SK-N-SH treated with all-trans-retinoic acid at 6 μM for 48 hours (cell line): ENCODE measurements at regions not wholly inside any gene's neighbourhood (a gene's known extent, or its start where the extent isn't known, plus 50 kb on each side); places are given as distances from the start of the nearest gene placed in this dataset.

ENCODE experiments used
- ATAC-seq: fragments of 200-7000 bp; cut with Tn5 transposase; 3 replicates; pipeline ENCODE4 v1.9.1; 2020; ENCODE audit warnings: mild to moderate bottlenecking, moderate library complexity
- ARNTL ChIP-seq: fragments of 450-650 bp; formaldehyde crosslinking; IDR thresholded peaks from 2 replicates; pipeline ENCODE4 v1.5.0; 2020; ENCODE audit warnings: low read depth, mild to moderate bottlenecking, moderate library complexity, borderline replicate concordance
- BACH2 ChIP-seq: fragments of 250-450 bp; sonication (Bioruptor Pico); IDR thresholded peaks from 2 replicates; pipeline ENCODE4 v1.9.0; 2021; ENCODE audit warnings: mild to moderate bottlenecking, borderline replicate concordance
- CREB5 ChIP-seq: fragments of 250-450 bp; sonication (Bioruptor Pico); IDR thresholded peaks from 2 replicates; pipeline ENCODE4 v1.5.1; 2020; ENCODE audit warnings: low read depth, mild to moderate bottlenecking, moderate library complexity
- CSDC2 ChIP-seq: fragments of 250-450 bp; sonication (Bioruptor Pico); IDR thresholded peaks from 2 replicates; pipeline ENCODE4 v1.5.0; 2020; ENCODE audit warnings: mild to moderate bottlenecking, moderate library complexity
- CSRNP3 ChIP-seq: fragments of 250-450 bp; sonication (Bioruptor Pico); IDR thresholded peaks from 2 replicates; pipeline ENCODE4 v1.5.1; 2021; ENCODE audit warnings: mild to moderate bottlenecking, moderate library complexity
- ESRRG ChIP-seq: fragments of 250-450 bp; sonication (Bioruptor Pico); IDR thresholded peaks from 2 replicates; pipeline ENCODE4 v1.6.1; 2021; ENCODE audit warnings: mild to moderate bottlenecking
- GLIS3 ChIP-seq: fragments of 250-450 bp; sonication (Bioruptor Pico); IDR thresholded peaks from 2 replicates; pipeline ENCODE4 v1.5.0; 2020; ENCODE audit warnings: mild to moderate bottlenecking, moderate library complexity
- OSR1 ChIP-seq: fragments of 250-450 bp; sonication (Bioruptor Pico); IDR thresholded peaks from 2 replicates; pipeline ENCODE4 v1.8.0; 2022; ENCODE audit warnings: moderate library complexity, mild to moderate bottlenecking, inconsistent platforms
- PPARA ChIP-seq: fragments of 250-450 bp; sonication (Bioruptor Pico); IDR thresholded peaks from 2 replicates; pipeline ENCODE4 v1.5.0; 2020; ENCODE audit warnings: mild to moderate bottlenecking, borderline replicate concordance
- RARB ChIP-seq: fragments of 250-450 bp; sonication (Bioruptor Pico); IDR thresholded peaks from 2 replicates; pipeline ENCODE4 v1.8.0; 2021; ENCODE audit warnings: mild to moderate bottlenecking, moderate library complexity
- SNAI2 ChIP-seq: fragments of 250-450 bp; sonication (Bioruptor Pico); IDR thresholded peaks from 2 replicates; pipeline ENCODE4 v1.5.0; 2020; ENCODE audit warnings: mild to moderate bottlenecking, moderate library complexity
- TCF4 ChIP-seq: fragments of 250-450 bp; sonication (Bioruptor Pico); IDR thresholded peaks from 2 replicates; pipeline ENCODE4 v1.8.0; 2021; ENCODE audit warnings: mild to moderate bottlenecking, moderate library complexity, borderline replicate concordance
- TOX ChIP-seq: fragments of 250-450 bp; sonication (Bioruptor Pico); IDR thresholded peaks from 2 replicates; pipeline ENCODE4 v1.8.0; 2021; ENCODE audit warnings: mild to moderate bottlenecking, moderate library complexity, borderline replicate concordance
- ZC3H10 ChIP-seq: fragments of 250-450 bp; sonication (Bioruptor Pico); IDR thresholded peaks from 2 replicates; pipeline ENCODE4 v1.5.1; 2021; ENCODE audit warnings: mild to moderate bottlenecking, moderate library complexity
- ZFP3 ChIP-seq: fragments of 250-450 bp; sonication (Bioruptor Pico); IDR thresholded peaks from 2 replicates; pipeline ENCODE4 v1.5.0; 2020; ENCODE audit warnings: mild to moderate bottlenecking, moderate library complexity
- ZFP30 ChIP-seq: fragments of 450-650 bp; formaldehyde crosslinking; IDR thresholded peaks from 2 replicates; pipeline ENCODE4 v1.5.0; 2022; ENCODE audit warnings: mild to moderate bottlenecking, moderate library complexity
- ZNF565 ChIP-seq: fragments of 450-650 bp; formaldehyde crosslinking; conservative IDR thresholded peaks from 2 replicates; pipeline ENCODE4 v1.5.0; 2020; ENCODE audit warnings: low read depth, mild to moderate bottlenecking, moderate library complexity
- ZNF70 ChIP-seq: fragments of 450-650 bp; formaldehyde crosslinking; IDR thresholded peaks from 2 replicates; pipeline ENCODE4 v1.5.0; 2020; ENCODE audit warnings: mild to moderate bottlenecking, moderate library complexity
- TF ChIP-seq, protein P1 (sequence below): fragments of 250-450 bp; sonication (Bioruptor Pico); IDR thresholded peaks from 2 replicates; pipeline ENCODE4 v1.8.0; 2020; ENCODE audit warnings: mild to moderate bottlenecking, moderate library complexity, borderline replicate concordance
- TF ChIP-seq, protein P2 (sequence below): fragments of 250-450 bp; sonication (Bioruptor Pico); IDR thresholded peaks from 2 replicates; pipeline ENCODE4 v1.5.0; 2020; ENCODE audit warnings: mild to moderate bottlenecking, moderate library complexity

DNA sequence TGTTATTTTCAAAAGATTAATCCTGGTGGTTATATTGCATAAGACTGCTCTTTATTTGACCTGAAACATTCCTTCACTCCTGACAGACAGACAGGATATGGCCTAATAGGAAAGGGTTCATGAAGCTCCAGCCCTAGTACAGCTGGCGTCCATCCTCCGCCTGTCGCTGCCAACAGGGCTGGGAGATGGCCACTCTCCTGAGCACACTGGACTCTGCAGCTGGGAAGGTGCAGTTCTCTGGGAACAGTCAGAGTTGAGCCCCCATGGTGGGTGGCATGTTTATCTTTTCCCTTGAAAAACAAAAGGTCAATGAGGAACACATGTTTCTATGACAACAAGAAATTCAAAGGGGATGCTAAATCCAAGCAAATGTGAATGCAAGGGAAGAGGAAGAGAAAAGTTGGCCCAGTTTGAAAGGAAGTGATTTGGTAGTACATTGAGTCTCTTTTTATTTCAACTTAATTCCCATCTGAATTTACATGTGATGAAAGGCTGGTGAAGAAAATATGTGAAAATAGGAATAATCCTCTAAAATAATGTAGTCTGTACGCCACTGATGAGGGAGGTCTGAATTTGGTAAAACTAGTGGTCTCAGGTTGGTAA lies 89.9 kb upstream of the DCN start:
- TF ChIP-seq TOX (CRISPR knock-in tag) (no peak), ZFP30 (CRISPR knock-in tag) (no peak), ZNF565 (no peak)
- no peak for ATAC-seq

- TF ChIP-seq TOX (CRISPR knock-in tag) (no peak), ARNTL (no peak), ESRRG (CRISPR knock-in tag) (no peak), ZFP30 (CRISPR knock-in tag) (no peak), BACH2 (no peak), CSDC2 (CRISPR knock-in tag) (no peak), ZC3H10 (CRISPR knock-in tag) (no peak), OSR1 (CRISPR knock-in tag) (no peak), ZNF70 (no peak), RARB (no peak), ZFP3 (CRISPR knock-in tag) (no peak), SNAI2 (no peak), TCF4 (CRISPR knock-in tag) (no peak), GLIS3 (no peak), CREB5 (no peak)
- TF ChIP-seq, protein P1, sequence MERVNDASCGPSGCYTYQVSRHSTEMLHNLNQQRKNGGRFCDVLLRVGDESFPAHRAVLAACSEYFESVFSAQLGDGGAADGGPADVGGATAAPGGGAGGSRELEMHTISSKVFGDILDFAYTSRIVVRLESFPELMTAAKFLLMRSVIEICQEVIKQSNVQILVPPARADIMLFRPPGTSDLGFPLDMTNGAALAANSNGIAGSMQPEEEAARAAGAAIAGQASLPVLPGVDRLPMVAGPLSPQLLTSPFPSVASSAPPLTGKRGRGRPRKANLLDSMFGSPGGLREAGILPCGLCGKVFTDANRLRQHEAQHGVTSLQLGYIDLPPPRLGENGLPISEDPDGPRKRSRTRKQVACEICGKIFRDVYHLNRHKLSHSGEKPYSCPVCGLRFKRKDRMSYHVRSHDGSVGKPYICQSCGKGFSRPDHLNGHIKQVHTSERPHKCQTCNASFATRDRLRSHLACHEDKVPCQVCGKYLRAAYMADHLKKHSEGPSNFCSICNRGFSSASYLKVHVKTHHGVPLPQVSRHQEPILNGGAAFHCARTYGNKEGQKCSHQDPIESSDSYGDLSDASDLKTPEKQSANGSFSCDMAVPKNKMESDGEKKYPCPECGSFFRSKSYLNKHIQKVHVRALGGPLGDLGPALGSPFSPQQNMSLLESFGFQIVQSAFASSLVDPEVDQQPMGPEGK (CRISPR knock-in tag), result no peak
- TF ChIP-seq, protein P2, sequence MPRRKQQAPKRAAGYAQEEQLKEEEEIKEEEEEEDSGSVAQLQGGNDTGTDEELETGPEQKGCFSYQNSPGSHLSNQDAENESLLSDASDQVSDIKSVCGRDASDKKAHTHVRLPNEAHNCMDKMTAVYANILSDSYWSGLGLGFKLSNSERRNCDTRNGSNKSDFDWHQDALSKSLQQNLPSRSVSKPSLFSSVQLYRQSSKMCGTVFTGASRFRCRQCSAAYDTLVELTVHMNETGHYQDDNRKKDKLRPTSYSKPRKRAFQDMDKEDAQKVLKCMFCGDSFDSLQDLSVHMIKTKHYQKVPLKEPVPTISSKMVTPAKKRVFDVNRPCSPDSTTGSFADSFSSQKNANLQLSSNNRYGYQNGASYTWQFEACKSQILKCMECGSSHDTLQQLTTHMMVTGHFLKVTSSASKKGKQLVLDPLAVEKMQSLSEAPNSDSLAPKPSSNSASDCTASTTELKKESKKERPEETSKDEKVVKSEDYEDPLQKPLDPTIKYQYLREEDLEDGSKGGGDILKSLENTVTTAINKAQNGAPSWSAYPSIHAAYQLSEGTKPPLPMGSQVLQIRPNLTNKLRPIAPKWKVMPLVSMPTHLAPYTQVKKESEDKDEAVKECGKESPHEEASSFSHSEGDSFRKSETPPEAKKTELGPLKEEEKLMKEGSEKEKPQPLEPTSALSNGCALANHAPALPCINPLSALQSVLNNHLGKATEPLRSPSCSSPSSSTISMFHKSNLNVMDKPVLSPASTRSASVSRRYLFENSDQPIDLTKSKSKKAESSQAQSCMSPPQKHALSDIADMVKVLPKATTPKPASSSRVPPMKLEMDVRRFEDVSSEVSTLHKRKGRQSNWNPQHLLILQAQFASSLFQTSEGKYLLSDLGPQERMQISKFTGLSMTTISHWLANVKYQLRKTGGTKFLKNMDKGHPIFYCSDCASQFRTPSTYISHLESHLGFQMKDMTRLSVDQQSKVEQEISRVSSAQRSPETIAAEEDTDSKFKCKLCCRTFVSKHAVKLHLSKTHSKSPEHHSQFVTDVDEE, result no peak
- TF ChIP-seq, all 23 proteins: peak for 0
- ATAC-seq, result no peak
These were observed 88.6 kb upstream of the DCN start for GRCh38 chr12:91271185-91271584.

GRCh38 chr12:91267039-91267438 lies 84.4 kb upstream of the DCN start:
- no peak for ATAC-seq
- TF ChIP-seq BACH2 (no peak), CREB5 (no peak)

- TF ChIP-seq ZNF565 (no peak), TOX (CRISPR knock-in tag) (no peak), TCF4 (CRISPR knock-in tag) (no peak), CSRNP3 (CRISPR knock-in tag) (no peak), ARNTL (no peak), PPARA (CRISPR knock-in tag) (no peak), RARB (no peak), ZFP3 (CRISPR knock-in tag) (no peak), CREB5 (no peak), GLIS3 (no peak), ZFP30 (CRISPR knock-in tag) (no peak), OSR1 (CRISPR knock-in tag) (no peak), BACH2 (no peak)
- TF ChIP-seq, protein P1 (CRISPR knock-in tag), result no peak
- TF ChIP-seq, protein P2, result no peak
- ATAC-seq, result peak; percentile 62; the same call in 2 of the 3 replicates
These were observed 81.6 kb upstream of the DCN start for GRCh38 chr12:91264178-91264577.
